ENCODE measurements at regions not wholly inside any gene's neighbourhood (a gene's known extent, or its start where the extent isn't known, plus 50 kb on each side); places are given as distances from the start of the nearest gene placed in this dataset.

DNA sequence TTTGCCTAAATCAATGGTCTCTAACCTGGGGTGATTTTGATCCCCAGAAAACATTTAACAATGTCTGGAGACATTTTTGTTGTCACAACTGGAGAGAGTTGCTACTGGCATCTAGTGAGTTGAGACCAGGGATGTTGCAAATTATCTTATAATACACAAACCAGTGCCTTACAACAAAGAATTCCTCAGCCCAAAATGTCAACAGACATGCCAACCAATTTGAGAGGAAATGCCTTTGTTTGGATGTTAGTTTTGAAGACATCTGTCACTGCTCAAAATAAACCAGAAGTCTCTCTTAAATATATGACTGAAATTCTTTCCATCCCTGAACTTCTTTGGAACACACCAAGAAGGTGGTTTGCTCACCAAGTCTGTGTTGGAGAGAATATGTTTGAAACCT, 336.9 kb upstream of the ATP2B1 start:
- H3K27me3 ChIP-seq (replicated peaks in 1 of 2; ENCODE audit: control insufficient read depth in 2 of 2, insufficient read depth in 2 of 2, low read length in 1 of 2) = no peaks in the 10 kb centered on the region
- H3K27ac ChIP-seq (ENCODE audit: control insufficient read depth, insufficient read depth) = no peak overlapping the region
- POLR2A ChIA-PET = no interaction called here
- SMC1A ChIA-PET (ENCODE audit: uncharacterized antibody, unreplicated experiment) = interaction anchor here (0.6 to 1.5 kb wide), 2 partner anchors 13 to 1988 kb away, joined by 3 to 5 read pairs; no protein-coding TSS in a partner anchor
- RAD21 ChIA-PET (ENCODE audit: unreplicated experiment) = no interaction called here
- no peaks in the 10 kb centered on the region for H3K79me2 ChIP-seq (ENCODE audit: control insufficient read depth, insufficient read depth, low read length)
- H3K4me3 ChIP-seq = no peak overlapping the region
- CTCF ChIA-PET = no interaction called here
- intact Hi-C loops (cut with micrococcal nuclease; ENCODE audit: unreplicated experiment) = no loop called here
- DNase-seq (ENCODE audit: low read depth, low spot score) = no peak
- no peaks in the 10 kb centered on the region for H3K36me3 ChIP-seq (ENCODE audit: control insufficient read depth in 2 of 2, insufficient read depth in 2 of 2, low read length in 1 of 2)
- in situ Hi-C loops (cut with MboI) = no loop called here
- H3K9ac ChIP-seq (ENCODE audit: control insufficient read depth, insufficient read depth, low read length) = no peak overlapping the region
- FAIRE-seq = no peak
- no TSS peak for BruUV-seq (replicated peaks)
- TF ChIP-seq SRF (IDR thresholded peaks at IDR 0.05; ENCODE audit: low read depth in 2 of 2, low read length in 2 of 2) (no peak), NR2C1 (IDR thresholded peaks at IDR 0.05) (no peak), IKZF1 (conservative IDR thresholded peaks at IDR 0.05) (no peak), BCL11A (IDR thresholded peaks at IDR 0.05; ENCODE audit: low read depth, low read length) (no peak), SREBF2 (IDR thresholded peaks at IDR 0.05; ENCODE audit: low read length) (no peak), TARDBP (IDR thresholded peaks at IDR 0.05; ENCODE audit: borderline replicate concordance) (no peak), RUNX3 (IDR thresholded peaks at IDR 0.05; ENCODE audit: low read length) (no peak), JUND (IDR thresholded peaks at IDR 0.05; ENCODE audit: low read depth, low read length) (no peak), LARP7 (IDR thresholded peaks at IDR 0.05) (no peak), YY1 (IDR thresholded peaks at IDR 0.05; ENCODE audit: low read depth, low read length) (no peak)
- H3K4me2 ChIP-seq (ENCODE audit: control insufficient read depth, insufficient read depth) = no peak overlapping the region
- H4K20me1 ChIP-seq (ENCODE audit: control insufficient read depth, insufficient read depth) = no peaks in the 10 kb centered on the region
- ATAC-seq = no peak
- no peaks in the 10 kb centered on the region for H3K9me3 ChIP-seq (replicated peaks; ENCODE audit: control insufficient read depth, insufficient read depth, low read length)
- H2AFZ ChIP-seq (ENCODE audit: control insufficient read depth, low read depth, low read length) = no peak overlapping the region
- H3K4me1 ChIP-seq (ENCODE audit: control insufficient read depth, insufficient read depth, low read length) = no peaks in the 10 kb centered on the region

DNA sequence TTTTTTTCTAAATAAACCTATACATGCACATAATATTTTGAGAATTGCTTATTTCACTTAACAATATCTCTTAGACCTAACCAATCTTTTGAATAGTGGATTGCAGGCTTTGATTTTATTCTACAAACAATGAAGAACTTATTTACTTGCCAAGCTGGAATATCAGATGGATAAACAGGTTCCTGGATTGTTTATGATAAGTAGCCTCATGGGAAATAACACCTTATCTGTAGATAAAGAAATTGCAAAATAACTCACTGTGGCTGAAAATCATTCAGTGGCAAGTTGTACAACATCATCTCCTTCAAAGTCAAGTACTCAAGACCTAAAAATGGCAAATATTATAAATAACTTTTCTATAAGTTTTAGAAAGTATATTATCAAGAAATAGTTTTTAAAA, 335.4 kb upstream of the ATP2B1 start:
- no peaks in the 10 kb centered on the region for H4K20me1 ChIP-seq (ENCODE audit: control insufficient read depth, insufficient read depth)
- no peak overlapping the region for H3K9ac ChIP-seq (ENCODE audit: control insufficient read depth, insufficient read depth, low read length)
- H3K36me3 ChIP-seq (ENCODE audit: control insufficient read depth in 2 of 2, insufficient read depth in 2 of 2, low read length in 1 of 2) = no peaks in the 10 kb centered on the region
- no peak overlapping the region for H2AFZ ChIP-seq (ENCODE audit: control insufficient read depth, low read depth, low read length)
- DNase-seq (ENCODE audit: low read depth, low spot score) = no peak
- no peaks in the 10 kb centered on the region for H3K79me2 ChIP-seq (ENCODE audit: control insufficient read depth, insufficient read depth, low read length)
- no TSS peak for BruUV-seq (replicated peaks)
- intact Hi-C loops (cut with micrococcal nuclease; ENCODE audit: unreplicated experiment) (no loop called here), in situ Hi-C loops (cut with MboI) (no loop called here)
- TF ChIP-seq, protein P1, sequence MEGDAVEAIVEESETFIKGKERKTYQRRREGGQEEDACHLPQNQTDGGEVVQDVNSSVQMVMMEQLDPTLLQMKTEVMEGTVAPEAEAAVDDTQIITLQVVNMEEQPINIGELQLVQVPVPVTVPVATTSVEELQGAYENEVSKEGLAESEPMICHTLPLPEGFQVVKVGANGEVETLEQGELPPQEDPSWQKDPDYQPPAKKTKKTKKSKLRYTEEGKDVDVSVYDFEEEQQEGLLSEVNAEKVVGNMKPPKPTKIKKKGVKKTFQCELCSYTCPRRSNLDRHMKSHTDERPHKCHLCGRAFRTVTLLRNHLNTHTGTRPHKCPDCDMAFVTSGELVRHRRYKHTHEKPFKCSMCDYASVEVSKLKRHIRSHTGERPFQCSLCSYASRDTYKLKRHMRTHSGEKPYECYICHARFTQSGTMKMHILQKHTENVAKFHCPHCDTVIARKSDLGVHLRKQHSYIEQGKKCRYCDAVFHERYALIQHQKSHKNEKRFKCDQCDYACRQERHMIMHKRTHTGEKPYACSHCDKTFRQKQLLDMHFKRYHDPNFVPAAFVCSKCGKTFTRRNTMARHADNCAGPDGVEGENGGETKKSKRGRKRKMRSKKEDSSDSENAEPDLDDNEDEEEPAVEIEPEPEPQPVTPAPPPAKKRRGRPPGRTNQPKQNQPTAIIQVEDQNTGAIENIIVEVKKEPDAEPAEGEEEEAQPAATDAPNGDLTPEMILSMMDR (IDR thresholded peaks at IDR 0.05 in 2 of 3, conservative IDR thresholded peaks at IDR 0.05 in 1 of 3; ENCODE audit: control insufficient read depth in 2 of 3, extremely low read depth in 1 of 3, insufficient read depth in 1 of 3, low read depth in 3 of 3, low read length in 3 of 3) = no peak
- TF ChIP-seq, protein P2, sequence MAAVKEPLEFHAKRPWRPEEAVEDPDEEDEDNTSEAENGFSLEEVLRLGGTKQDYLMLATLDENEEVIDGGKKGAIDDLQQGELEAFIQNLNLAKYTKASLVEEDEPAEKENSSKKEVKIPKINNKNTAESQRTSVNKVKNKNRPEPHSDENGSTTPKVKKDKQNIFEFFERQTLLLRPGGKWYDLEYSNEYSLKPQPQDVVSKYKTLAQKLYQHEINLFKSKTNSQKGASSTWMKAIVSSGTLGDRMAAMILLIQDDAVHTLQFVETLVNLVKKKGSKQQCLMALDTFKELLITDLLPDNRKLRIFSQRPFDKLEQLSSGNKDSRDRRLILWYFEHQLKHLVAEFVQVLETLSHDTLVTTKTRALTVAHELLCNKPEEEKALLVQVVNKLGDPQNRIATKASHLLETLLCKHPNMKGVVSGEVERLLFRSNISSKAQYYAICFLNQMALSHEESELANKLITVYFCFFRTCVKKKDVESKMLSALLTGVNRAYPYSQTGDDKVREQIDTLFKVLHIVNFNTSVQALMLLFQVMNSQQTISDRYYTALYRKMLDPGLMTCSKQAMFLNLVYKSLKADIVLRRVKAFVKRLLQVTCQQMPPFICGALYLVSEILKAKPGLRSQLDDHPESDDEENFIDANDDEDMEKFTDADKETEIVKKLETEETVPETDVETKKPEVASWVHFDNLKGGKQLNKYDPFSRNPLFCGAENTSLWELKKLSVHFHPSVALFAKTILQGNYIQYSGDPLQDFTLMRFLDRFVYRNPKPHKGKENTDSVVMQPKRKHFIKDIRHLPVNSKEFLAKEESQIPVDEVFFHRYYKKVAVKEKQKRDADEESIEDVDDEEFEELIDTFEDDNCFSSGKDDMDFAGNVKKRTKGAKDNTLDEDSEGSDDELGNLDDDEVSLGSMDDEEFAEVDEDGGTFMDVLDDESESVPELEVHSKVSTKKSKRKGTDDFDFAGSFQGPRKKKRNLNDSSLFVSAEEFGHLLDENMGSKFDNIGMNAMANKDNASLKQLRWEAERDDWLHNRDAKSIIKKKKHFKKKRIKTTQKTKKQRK (IDR thresholded peaks at IDR 0.05; ENCODE audit: low read depth, low read length) = no peak
- TF ChIP-seq RCOR1 (conservative IDR thresholded peaks at IDR 0.05; ENCODE audit: low read depth, low read length) (no peak), GATAD2B (conservative IDR thresholded peaks at IDR 0.05; ENCODE audit: low read depth) (no peak)
- no peak overlapping the region for H3K4me3 ChIP-seq
- RAD21 ChIA-PET (ENCODE audit: unreplicated experiment) = no interaction called here
- POLR2A ChIA-PET = no interaction called here
- no peak for ATAC-seq
- SMC1A ChIA-PET (ENCODE audit: uncharacterized antibody, unreplicated experiment) = no interaction called here
- no peaks in the 10 kb centered on the region for H3K27me3 ChIP-seq (replicated peaks in 1 of 2; ENCODE audit: control insufficient read depth in 2 of 2, insufficient read depth in 2 of 2, low read length in 1 of 2)
- no peaks in the 10 kb centered on the region for H3K4me1 ChIP-seq (ENCODE audit: control insufficient read depth, insufficient read depth, low read length)
- CTCF ChIA-PET = interaction anchor here (0.7 kb wide), 1 partner anchor 42 kb away, joined by 3 read pairs; no protein-coding TSS in a partner anchor
- H3K4me2 ChIP-seq (ENCODE audit: control insufficient read depth, insufficient read depth) = no peak overlapping the region
- H3K9me3 ChIP-seq (replicated peaks; ENCODE audit: control insufficient read depth, insufficient read depth, low read length) = no peaks in the 10 kb centered on the region
- FAIRE-seq = no peak
- no peak overlapping the region for H3K27ac ChIP-seq (ENCODE audit: control insufficient read depth, insufficient read depth)

All from GM12878 (cell line).